Astrocyte of the hippocampus (primary cell): ENCODE measurements at regions not wholly inside any gene's neighbourhood (a gene's known extent, or its start where the extent isn't known, plus 50 kb on each side); places are given as distances from the start of the nearest gene placed in this dataset.

Experiments used
- DNase-seq: peaks from one replicate; pipeline ENCODE4 v3.0.0; 2011; ENCODE audit warnings: low read depth, low spot score

DNA sequence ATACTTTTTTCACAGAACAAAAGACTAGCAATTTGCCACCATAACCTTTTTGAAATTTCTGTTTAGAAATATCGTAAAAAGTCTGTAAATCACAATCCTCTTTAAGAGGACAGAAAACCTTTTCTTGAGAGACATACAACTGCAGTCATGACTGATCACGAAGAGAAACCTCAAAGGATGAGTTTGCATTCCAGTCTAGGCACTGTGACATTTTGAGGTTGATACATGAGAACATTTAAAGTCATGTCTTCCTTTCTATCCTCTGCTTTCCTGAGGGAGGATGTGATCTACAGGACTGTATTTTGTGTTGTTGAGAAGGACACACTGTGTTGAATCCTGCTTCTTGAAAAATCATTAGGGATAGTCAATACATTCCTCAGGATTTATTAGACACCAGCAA, 476.7 kb upstream of the CCDC179 start:
- no peak for DNase-seq

- no peak for DNase-seq
These were observed 493.3 kb upstream of the CCDC179 start for GRCh38 chr11:23353611-23354010.

DNA sequence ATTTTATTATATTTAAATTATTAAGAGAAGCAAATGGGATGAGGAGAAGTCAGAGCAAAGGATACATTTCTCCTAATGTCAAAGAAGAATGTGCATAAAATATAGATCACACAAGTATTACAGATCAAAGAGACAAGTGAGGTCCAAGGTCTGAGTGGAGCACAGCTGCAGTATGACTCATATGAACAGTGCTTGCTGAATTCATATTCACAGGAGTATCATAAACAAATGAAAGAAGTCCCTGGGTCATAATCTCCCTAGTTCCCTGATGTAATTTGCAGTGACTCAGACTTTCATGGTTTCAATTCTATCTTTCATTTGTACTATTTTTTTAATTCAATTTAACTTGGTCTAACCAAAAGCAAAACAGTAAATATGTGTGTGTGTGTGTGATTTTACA, 499.0 kb upstream of the CCDC179 start:
- DNase-seq: peak; percentile 22

GRCh38 chr11:23364076-23364475, 503.8 kb upstream of the CCDC179 start:
- DNase-seq: no peak

- no peak for DNase-seq
These were observed 510.5 kb upstream of the CCDC179 start for GRCh38 chr11:23370580-23371275.

DNA sequence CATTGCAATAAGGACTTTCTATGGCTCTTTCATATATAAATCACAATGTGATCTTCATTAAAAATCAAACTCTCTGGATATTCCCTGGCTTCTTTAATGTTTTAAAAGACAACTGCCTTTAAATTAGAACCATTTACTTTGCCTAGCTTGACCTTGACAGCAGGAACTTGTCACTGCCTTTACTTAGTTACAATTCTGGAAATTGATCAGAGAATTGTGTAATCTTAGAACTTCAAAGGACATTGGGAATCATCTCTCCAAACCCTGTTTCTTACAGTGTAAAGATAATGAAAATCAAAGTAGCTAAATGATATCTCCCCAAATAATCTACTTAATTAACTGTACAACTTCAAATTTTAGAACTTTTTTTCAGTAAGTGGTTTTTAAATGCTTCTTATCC, 517.6 kb upstream of the CCDC179 start:
- no peak for DNase-seq

DNA sequence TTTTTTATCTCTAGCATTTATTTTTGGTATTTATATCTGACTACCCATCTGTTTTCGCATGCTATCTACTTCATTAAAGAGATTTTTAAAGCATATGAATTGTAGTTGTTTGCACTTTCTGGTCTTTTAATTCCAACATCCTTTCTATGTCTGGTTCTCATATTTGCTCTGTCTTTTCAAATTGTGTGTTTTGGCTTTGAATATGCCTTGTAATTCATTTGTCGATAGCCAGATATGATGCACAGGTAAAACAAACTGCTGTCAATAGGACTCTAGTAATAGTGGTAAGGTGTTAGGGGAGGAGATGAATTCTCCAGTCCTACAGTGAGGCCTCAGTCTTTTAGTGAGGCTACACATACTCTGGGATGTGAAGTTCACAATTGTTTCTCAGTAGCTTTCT, 530.8 kb upstream of the CCDC179 start:
- DNase-seq: no peak

DNA sequence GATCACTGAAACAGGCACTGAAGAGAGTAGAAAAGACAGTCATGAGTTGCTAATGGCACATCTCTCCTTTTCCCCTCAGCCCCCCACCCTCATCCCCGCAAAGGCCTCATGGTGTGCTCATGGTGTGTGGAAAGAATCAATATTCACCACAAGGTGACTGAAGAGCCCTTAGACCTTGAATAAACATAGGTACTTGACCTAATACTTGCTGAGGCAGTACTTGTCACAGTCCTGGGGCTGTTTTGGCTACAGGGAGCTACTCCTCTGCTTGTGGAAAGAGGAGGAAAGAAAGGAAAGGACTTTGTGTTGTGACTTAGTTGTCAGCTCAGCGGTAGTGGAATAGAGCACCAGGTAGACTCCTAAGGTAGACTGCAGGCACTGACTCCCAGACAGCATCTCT, 537.8 kb upstream of the CCDC179 start:
- no peak for DNase-seq

- no peak for DNase-seq
These were observed 539.7 kb upstream of the CCDC179 start for GRCh38 chr11:23399995-23400394.

- no peak for DNase-seq
These were observed 543.2 kb upstream of the CCDC179 start for GRCh38 chr11:23403210-23404185.

DNA sequence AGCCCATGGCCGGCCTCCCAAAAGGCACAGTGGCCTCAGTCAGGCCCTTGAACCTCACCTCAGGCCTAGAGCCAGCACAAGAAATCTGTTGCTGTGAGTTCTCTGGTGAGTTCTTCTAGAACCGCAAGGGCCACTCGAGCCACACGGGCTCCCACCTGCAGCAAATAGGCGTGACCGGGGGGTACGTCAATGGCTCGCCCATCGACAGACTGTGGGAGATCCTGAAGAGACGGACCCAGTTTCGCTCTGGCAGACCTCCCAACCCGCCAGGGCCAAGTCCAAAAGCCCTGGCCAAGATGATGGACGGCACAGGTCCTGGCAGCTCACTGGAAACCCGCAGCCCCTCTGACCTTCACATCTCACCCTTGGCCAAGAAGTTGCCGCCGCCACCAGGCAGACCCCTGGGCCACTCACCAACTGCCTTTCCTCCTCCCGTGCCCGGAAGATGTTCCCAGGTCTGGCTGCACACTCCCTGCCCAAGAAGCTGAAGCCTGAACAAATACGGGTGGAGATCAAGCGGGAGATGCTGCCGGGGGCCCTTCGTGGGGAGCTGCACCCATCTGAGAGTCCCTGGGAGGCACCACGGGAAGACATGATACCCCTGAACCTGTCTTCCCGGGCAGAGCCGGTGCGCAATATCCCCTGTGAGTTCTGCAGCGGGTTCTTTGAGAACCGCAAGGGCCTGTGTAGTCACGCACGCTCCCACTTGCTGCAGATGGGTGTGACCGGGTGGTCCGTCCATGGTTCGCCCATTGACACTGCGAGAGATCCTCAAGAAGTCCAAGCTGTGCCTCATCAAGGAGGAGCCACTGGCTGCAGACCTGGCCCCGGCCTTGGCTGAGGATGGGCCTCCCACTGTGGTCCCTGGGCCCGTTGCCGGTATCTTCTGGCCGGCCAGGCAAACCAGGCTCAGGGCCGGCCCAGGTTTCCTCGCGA, 544.2 kb upstream of the CCDC179 start:
- DNase-seq: no peak

DNA sequence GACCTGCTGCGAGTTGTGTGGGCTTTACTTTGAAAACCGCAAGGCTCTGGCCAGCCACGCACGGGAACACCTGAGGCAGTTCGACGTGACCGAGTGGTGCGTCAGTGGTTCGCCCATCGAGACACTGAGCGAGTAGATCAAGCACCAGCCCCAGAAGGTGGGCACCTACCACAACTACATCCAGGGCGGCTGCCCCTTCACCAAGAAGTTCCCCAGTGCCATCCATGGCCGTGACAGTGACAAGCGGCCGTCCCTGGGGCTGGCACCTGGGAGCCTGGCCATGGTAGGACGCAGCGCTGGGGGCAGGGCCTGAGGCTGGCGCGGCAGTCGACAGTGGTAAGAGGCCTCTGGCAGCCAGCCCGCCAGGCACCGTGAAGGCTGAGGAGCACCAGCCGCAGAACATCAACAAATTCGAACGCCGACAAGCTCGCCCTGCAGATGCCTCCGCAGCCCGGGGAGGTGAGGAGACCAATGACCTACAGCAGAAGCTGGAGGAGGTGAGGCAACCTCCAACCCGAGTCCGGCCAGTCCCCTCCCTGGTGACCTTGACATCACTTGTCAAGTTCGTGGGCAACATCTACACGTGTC, 545.2 kb upstream of the CCDC179 start:
- no peak for DNase-seq

DNA sequence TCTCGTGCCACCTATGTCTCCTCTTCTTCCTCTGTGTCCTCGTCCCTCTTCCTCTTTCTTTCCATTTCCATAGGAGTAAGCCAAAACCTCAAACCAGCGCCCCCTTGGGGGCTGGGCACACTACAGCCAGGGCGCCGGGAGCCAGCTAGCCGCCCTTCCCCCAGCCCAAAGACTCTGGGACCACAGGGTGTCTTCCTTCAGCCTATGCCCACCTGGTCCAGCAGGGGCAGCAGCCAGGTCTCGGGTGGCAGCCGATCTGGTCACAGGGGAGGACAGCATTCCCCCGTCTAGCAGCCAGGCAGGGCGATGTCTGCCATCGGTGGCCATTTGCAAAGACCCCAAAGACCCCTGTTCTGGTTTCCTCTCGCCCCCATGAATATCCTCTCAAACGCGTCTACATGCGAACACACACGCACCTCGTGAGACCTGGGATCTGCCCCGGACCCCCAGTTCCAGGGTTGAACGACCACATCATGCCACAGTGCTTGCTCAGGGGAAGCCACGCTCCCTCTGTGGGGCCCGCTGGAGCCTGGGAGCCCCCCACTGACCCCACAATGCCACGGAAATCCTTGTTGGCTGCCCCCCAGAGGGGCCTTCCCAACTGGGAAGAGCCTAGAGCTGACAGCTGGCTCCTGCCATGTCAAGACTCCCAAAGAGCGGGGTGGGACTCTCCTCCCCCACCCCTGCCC, 546.0 kb upstream of the CCDC179 start:
- DNase-seq: no peak

DNA sequence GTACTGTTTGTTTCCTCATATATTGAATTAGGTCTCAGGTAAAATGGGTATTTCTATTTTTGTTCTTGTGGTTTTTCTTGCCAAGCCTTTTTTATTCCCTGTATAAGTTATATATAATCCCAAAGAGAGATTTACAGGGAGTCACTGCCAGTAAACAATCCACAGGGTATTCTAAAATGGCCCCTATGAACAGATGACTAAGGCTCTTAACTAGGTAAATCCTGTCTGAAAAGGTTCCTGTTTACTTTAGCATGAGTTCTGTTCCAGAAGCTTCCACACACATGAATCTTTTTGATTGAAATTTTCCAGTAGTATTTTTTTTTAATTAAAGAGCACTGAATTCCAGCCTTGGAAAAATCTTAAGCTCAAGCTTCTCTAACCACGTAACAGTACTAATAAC, 552.8 kb upstream of the CCDC179 start:
- DNase-seq: no peak

DNA sequence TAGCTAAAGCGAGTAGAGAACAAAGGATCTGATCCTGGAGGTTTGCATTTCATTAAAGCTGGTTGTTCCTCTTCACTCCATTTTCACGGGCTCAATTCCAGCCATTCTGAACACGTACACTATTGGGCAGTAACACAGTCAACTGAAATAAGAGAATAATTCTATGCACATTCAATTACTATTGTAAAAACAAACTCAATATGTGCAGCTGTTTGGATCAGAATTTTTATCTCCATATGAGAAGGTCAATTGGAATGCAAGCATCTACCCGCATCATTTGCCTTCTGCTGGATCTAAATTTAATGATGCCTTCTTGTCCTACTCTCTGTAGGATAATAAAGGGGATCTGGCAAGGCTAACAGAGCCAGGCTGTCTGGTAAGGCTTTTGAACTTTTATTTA, 562.8 kb upstream of the CCDC179 start:
- DNase-seq: peak; percentile 1

DNA sequence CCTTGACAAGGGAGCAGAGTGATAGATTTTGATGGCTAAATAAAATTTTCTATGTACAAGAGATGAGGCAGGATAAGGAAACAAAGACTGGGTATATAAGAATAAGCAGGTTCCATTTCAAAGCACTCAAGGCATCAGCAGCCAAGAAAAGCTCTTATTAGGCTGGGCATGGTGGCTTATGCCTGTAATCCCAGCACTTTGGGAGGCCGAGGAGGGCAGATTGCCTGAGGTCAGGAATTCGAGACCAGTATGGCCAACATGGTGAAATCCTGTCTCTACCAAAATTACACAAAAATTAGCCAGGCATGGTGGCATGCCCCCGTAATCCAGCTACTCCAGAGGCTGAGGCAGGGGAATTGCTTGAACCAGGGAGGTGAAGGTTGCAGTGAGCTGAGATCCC, 563.4 kb upstream of the CCDC179 start:
- no peak for DNase-seq

DNA sequence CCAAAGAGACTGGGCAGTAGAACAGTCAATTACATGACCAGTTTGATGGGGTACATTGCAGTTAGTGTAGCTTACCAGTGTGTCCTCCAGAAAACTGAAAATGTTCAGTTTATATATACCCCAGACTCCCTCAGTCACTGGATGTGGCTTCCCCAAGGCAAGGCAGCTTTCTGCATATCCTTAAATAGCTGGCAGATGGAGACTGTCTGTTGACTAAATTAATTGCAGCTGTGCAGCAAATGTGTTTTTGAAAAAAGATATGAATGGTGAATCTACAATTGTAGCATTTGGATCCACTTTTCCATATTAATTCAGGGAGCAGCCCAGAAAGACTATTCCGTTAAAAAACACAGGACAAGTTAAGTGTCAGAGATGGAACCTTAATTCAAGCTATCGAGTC, 565.1 kb upstream of the CCDC179 start:
- no peak for DNase-seq

DNA sequence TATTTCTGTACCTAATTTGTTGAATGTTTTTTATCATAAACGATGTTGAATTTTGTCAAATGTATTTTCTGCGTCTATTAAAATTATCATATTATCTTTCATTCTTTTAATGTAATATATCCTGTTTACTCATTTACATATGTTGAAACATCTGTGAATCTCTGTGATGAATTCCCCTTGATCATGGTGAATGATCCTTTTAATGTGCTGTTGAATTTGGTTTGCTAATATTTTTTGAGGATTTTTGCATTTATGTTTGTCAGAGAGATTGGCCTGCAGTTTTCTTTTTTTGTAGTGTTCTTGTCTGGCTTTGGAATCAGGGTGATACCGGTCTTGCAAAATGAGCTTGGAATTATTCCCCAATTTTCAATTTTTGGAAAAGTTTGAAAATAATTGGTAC, 569.3 kb upstream of the CCDC179 start:
- DNase-seq: no peak

- DNase-seq: no peak
These were observed 593.2 kb upstream of the CCDC179 start for GRCh38 chr11:23453522-23453921.

GRCh38 chr11:23455321-23455891, 595.1 kb upstream of the CCDC179 start:
- DNase-seq: no peak

- no peak for DNase-seq
These were observed 597.4 kb upstream of the CCDC179 start for GRCh38 chr11:23457641-23458040.
